KMS-11 (cell line): ENCODE measurements at regions not wholly inside any gene's neighbourhood (a gene's known extent, or its start where the extent isn't known, plus 50 kb on each side); places are given as distances from the start of the nearest gene placed in this dataset.

Source experiments
- H2AFZ ChIP-seq: fragments of 200-600 bp; sonication (generic); 2 replicates; pipeline ENCODE4 v1.6.1; 2016; ENCODE audit warnings: antibody characterized with exemption, mixed run types, low read depth
- H3K27ac ChIP-seq: fragments of 200-600 bp; sonication (generic); 2 replicates; pipeline ENCODE4 v1.6.1; 2016; ENCODE audit warnings: mild to moderate bottlenecking, mixed run types
- H3K27me3 ChIP-seq: fragments of 200-600 bp; sonication (generic); 2 replicates; pipeline ENCODE4 v1.6.1; 2017; ENCODE audit warnings: mild to moderate bottlenecking, low read depth, mixed run types, moderate library complexity; ENCODE audit not compliant: insufficient read depth
- H3K36me3 ChIP-seq: fragments of 200-600 bp; sonication (generic); 2 replicates; pipeline ENCODE4 v1.6.1; 2017; ENCODE audit warnings: mild to moderate bottlenecking, mixed run types; ENCODE audit not compliant: insufficient read depth
- H3K4me1 ChIP-seq: fragments of 200-600 bp; sonication (generic); 2 replicates; pipeline ENCODE4 v1.6.1; 2016; ENCODE audit warnings: mild to moderate bottlenecking, low read depth, mixed run types; ENCODE audit not compliant: poor library complexity, severe bottlenecking
- H3K4me2 ChIP-seq: fragments of 200-600 bp; sonication (generic); 2 replicates; pipeline ENCODE4 v1.7.0; 2016; ENCODE audit warnings: mild to moderate bottlenecking, mixed run types
- H3K4me3 ChIP-seq: fragments of 200-600 bp; sonication (generic); IDR thresholded peaks from 2 replicates; pipeline ENCODE4 v1.6.1; 2017; ENCODE audit warnings: low read depth, low read length, mixed read lengths; ENCODE audit not compliant: insufficient read depth
- H3K79me2 ChIP-seq: fragments of 200-600 bp; sonication (generic); 2 replicates; pipeline ENCODE4 v1.6.1; 2016; ENCODE audit warnings: low read depth, mixed run types; ENCODE audit not compliant: insufficient read depth
- H3K9ac ChIP-seq: fragments of 200-600 bp; sonication (generic); 2 replicates; pipeline ENCODE4 v1.6.1; 2016; ENCODE audit warnings: mild to moderate bottlenecking, mixed run types
- H4K20me1 ChIP-seq: fragments of 200-600 bp; sonication (generic); 2 replicates; pipeline ENCODE4 v1.6.1; 2016; ENCODE audit warnings: mild to moderate bottlenecking, mixed run types; ENCODE audit not compliant: insufficient read depth
- CTCF ChIP-seq: fragments of 200-600 bp; sonication (generic); conservative IDR thresholded peaks from 2 replicates; pipeline ENCODE4 v1.6.1; 2017; ENCODE audit warnings: low read depth, mild to moderate bottlenecking, antibody characterized with exemption, low read length, moderate library complexity, mixed read lengths

- H3K9ac ChIP-seq: no peak overlapping the region
- H3K4me3 ChIP-seq: no peak overlapping the region
- no peaks in the 10 kb centered on the region for H3K4me1 ChIP-seq
- H3K79me2 ChIP-seq: no peaks in the 10 kb centered on the region
- H3K27ac ChIP-seq: no peak overlapping the region
- no peak for TF ChIP-seq CTCF
- no peak overlapping the region for H3K4me2 ChIP-seq
- no peaks in the 10 kb centered on the region for H3K27me3 ChIP-seq
- no peak overlapping the region for H2AFZ ChIP-seq
- no peaks in the 10 kb centered on the region for H4K20me1 ChIP-seq
- no peaks in the 10 kb centered on the region for H3K36me3 ChIP-seq
These were observed 121.3 kb upstream of the BMPER start for GRCh38 chr7:33784000-33784399.

- H3K4me3 ChIP-seq: no peak overlapping the region
- no peak overlapping the region for H3K4me2 ChIP-seq
- H2AFZ ChIP-seq: no peak overlapping the region
- no peaks in the 10 kb centered on the region for H3K4me1 ChIP-seq
- no peak overlapping the region for H3K27ac ChIP-seq
- no peaks in the 10 kb centered on the region for H3K27me3 ChIP-seq
- H4K20me1 ChIP-seq: no peaks in the 10 kb centered on the region
- H3K79me2 ChIP-seq: no peaks in the 10 kb centered on the region
- TF ChIP-seq CTCF: no peak
- H3K9ac ChIP-seq: no peak overlapping the region
- H3K36me3 ChIP-seq: no peaks in the 10 kb centered on the region
These were observed 116.8 kb upstream of the BMPER start for GRCh38 chr7:33788531-33788930.

- Histone ChIP-seq H3K4me2 (no peak overlapping the region), H3K79me2 (no peaks in the 10 kb centered on the region), H3K4me3 (no peak overlapping the region), H3K27ac (no peak overlapping the region), H2AFZ (no peak overlapping the region), H3K27me3 (no peaks in the 10 kb centered on the region), H4K20me1 (no peaks in the 10 kb centered on the region), H3K9ac (no peak overlapping the region), H3K36me3 (no peaks in the 10 kb centered on the region), H3K4me1 (no peaks in the 10 kb centered on the region)
- no peak for TF ChIP-seq CTCF
These were observed 115.3 kb upstream of the BMPER start for GRCh38 chr7:33789871-33790630.

GRCh38 chr7:33790746-33791145 is 114.6 kb upstream of the BMPER start:
- H2AFZ ChIP-seq: no peak overlapping the region
- H3K27ac ChIP-seq: no peak overlapping the region
- TF ChIP-seq CTCF: no peak
- no peaks in the 10 kb centered on the region for H3K4me1 ChIP-seq
- H4K20me1 ChIP-seq: no peaks in the 10 kb centered on the region
- H3K27me3 ChIP-seq: no peaks in the 10 kb centered on the region
- H3K79me2 ChIP-seq: no peaks in the 10 kb centered on the region
- no peak overlapping the region for H3K9ac ChIP-seq
- H3K4me2 ChIP-seq: no peak overlapping the region
- no peaks in the 10 kb centered on the region for H3K36me3 ChIP-seq
- no peak overlapping the region for H3K4me3 ChIP-seq
